HEK293 (cell line): ENCODE measurements at regions not wholly inside any gene's neighbourhood (a gene's known extent, or its start where the extent isn't known, plus 50 kb on each side); places are given as distances from the start of the nearest gene placed in this dataset.

Source experiments
- CTCF ChIA-PET: fragments of 350-600 bp; formaldehyde crosslinking; extraction: SDS; loops from one replicate; lab custom pipeline; 2021; ENCODE audit warnings: antibody characterized with exemption; lab: Yijun Ruan, JAX
- POLR2A ChIA-PET: fragments of 300-600 bp; formaldehyde crosslinking; extraction: SDS; loops from one replicate; lab custom pipeline; 2020; ENCODE audit warnings: antibody characterized with exemption, inconsistent platforms; lab: Yijun Ruan, JAX
- H3K27ac ChIP-seq: fragments of 200-500 bp; sonication (Bioruptor generic); 2 replicates; pipeline ENCODE4 v1.5.1; 2014; ENCODE audit warnings: low read depth, low read length, control low read depth, inconsistent platforms; ENCODE audit errors: extremely low read depth
- H3K36me3 ChIP-seq, 2 experiments: fragments of 200-500 bp in 1 of 2; sonication (Bioruptor generic) in 1 of 2; 1 replicate in 1 of 2; 2 replicates in 1 of 2; pipeline ENCODE4 v1.5.1; 2014 to 2017; ENCODE audit warnings: inconsistent platforms in 2 of 2, low read length in 2 of 2; ENCODE audit not compliant: control insufficient read depth in 2 of 2, insufficient read depth in 1 of 2
- H3K4me1 ChIP-seq: fragments of 200-500 bp; sonication (Bioruptor generic); 2 replicates; pipeline ENCODE4 v1.5.1; 2014; ENCODE audit warnings: mild to moderate bottlenecking, low read length, inconsistent platforms; ENCODE audit not compliant: control insufficient read depth, insufficient read depth
- H3K4me3 ChIP-seq: 2 replicates; pipeline ENCODE4 v1.5.1; 2011; ENCODE audit warnings: low read depth, mild to moderate bottlenecking, control low read depth, low read length, moderate library complexity
- H3K9me3 ChIP-seq: fragments of 200-500 bp; sonication (Bioruptor generic); 2 replicates; pipeline ENCODE4 v1.5.1; 2014; ENCODE audit warnings: low read depth, low read length, inconsistent platforms; ENCODE audit not compliant: control insufficient read depth, insufficient read depth
- ATF2 ChIP-seq: fragments of 450-650 bp; formaldehyde crosslinking; IDR thresholded peaks from 2 replicates; pipeline ENCODE4 v1.5.1; 2016; ENCODE audit warnings: missing biosample characterization, missing genetic modification characterization, low read depth
- GFI1B ChIP-seq: fragments of 450-650 bp; formaldehyde crosslinking; IDR thresholded peaks from 2 replicates; pipeline ENCODE4 v1.5.1; 2016; ENCODE audit warnings: missing biosample characterization, missing genetic modification characterization
- KLF10 ChIP-seq: fragments of 450-650 bp; IDR thresholded peaks from 2 replicates; pipeline ENCODE4 v1.5.1; 2018; ENCODE audit warnings: missing biosample characterization, mild to moderate bottlenecking, missing genetic modification characterization
- PRDM10 ChIP-seq: fragments of 450-650 bp; formaldehyde crosslinking; IDR thresholded peaks from 2 replicates; pipeline ENCODE4 v1.5.1; 2016; ENCODE audit warnings: missing biosample characterization, missing genetic modification characterization
- ZBTB44 ChIP-seq: fragments of 450-650 bp; IDR thresholded peaks from 2 replicates; pipeline ENCODE4 v1.5.1; 2018; ENCODE audit warnings: missing biosample characterization, mild to moderate bottlenecking, missing genetic modification characterization
- ZBTB8A ChIP-seq: fragments of 450-650 bp; formaldehyde crosslinking; IDR thresholded peaks from 2 replicates; pipeline ENCODE4 v1.5.1; 2016; ENCODE audit warnings: missing biosample characterization, missing genetic modification characterization
- ZFHX2 ChIP-seq: fragments of 450-650 bp; formaldehyde crosslinking; conservative IDR thresholded peaks from 2 replicates; pipeline ENCODE4 v1.5.1; 2016; ENCODE audit warnings: missing biosample characterization, missing genetic modification characterization
- ZNF19 ChIP-seq: fragments of 450-650 bp; formaldehyde crosslinking; IDR thresholded peaks from 2 replicates; pipeline ENCODE4; 2016; ENCODE audit warnings: missing biosample characterization, missing genetic modification characterization, low read depth
- ZNF248 ChIP-seq: fragments of 450-650 bp; formaldehyde crosslinking; IDR thresholded peaks from 2 replicates; pipeline ENCODE4 v1.5.1; 2017; ENCODE audit warnings: missing biosample characterization, missing genetic modification characterization
- ZNF335 ChIP-seq: fragments of 450-650 bp; formaldehyde crosslinking; conservative IDR thresholded peaks from 2 replicates; pipeline ENCODE4 v1.5.1; 2016; ENCODE audit warnings: missing biosample characterization, missing genetic modification characterization
- ZNF37A ChIP-seq: fragments of 450-650 bp; IDR thresholded peaks from 2 replicates; pipeline ENCODE4 v1.5.1; 2018; ENCODE audit warnings: missing biosample characterization, missing genetic modification characterization
- ZNF391 ChIP-seq: fragments of 450-650 bp; formaldehyde crosslinking; IDR thresholded peaks from 2 replicates; pipeline ENCODE4 v1.5.1; 2016; ENCODE audit warnings: low read depth, missing biosample characterization, missing genetic modification characterization, borderline replicate concordance
- ZNF394 ChIP-seq: fragments of 450-650 bp; formaldehyde crosslinking; IDR thresholded peaks from 2 replicates; pipeline ENCODE4 v1.5.1; 2016; ENCODE audit warnings: missing biosample characterization, missing genetic modification characterization, mild to moderate bottlenecking, moderate library complexity, borderline replicate concordance
- ZNF518A ChIP-seq: fragments of 450-650 bp; formaldehyde crosslinking; conservative IDR thresholded peaks from 2 replicates; pipeline ENCODE4 v1.5.1; 2016; ENCODE audit warnings: low read depth, missing biosample characterization, missing genetic modification characterization
- ZNF707 ChIP-seq: fragments of 450-650 bp; formaldehyde crosslinking; IDR thresholded peaks from 2 replicates; pipeline ENCODE4 v1.5.1; 2016; ENCODE audit warnings: missing biosample characterization, missing genetic modification characterization
- ZNF768 ChIP-seq: fragments of 450-650 bp; formaldehyde crosslinking; IDR thresholded peaks from 2 replicates; pipeline ENCODE4 v1.5.1; 2018; ENCODE audit warnings: missing biosample characterization, mild to moderate bottlenecking, missing genetic modification characterization

- CTCF ChIA-PET, result interaction anchor here (0.7 kb wide), 1 partner anchor 412 kb away, joined by 3 read pairs; no protein-coding TSS in a partner anchor
- TF ChIP-seq GFI1B (no peak), ATF2 (tag by site-specific recombination) (no peak), ZNF19 (tag by site-specific recombination) (no peak), ZBTB44 (tag by site-specific recombination) (no peak), PRDM10 (tag by site-specific recombination) (no peak), ZNF394 (no peak), KLF10 (tag by site-specific recombination) (no peak), ZNF707 (tag by site-specific recombination) (no peak)
- TF ChIP-seq, all 188 proteins: peak for 0
- POLR2A ChIA-PET, result no interaction called here
- no peak overlapping the region for H3K4me3 ChIP-seq
- no peaks in the 10 kb centered on the region for H3K9me3 ChIP-seq
- no peaks in the 10 kb centered on the region for H3K4me1 ChIP-seq
- H3K36me3 ChIP-seq, result no peaks in the 10 kb centered on the region
- H3K27ac ChIP-seq, result no peak overlapping the region
Observed at GRCh38 chr5:28737222-28737621, 1698.8 kb upstream of the CDH9 start.

DNA sequence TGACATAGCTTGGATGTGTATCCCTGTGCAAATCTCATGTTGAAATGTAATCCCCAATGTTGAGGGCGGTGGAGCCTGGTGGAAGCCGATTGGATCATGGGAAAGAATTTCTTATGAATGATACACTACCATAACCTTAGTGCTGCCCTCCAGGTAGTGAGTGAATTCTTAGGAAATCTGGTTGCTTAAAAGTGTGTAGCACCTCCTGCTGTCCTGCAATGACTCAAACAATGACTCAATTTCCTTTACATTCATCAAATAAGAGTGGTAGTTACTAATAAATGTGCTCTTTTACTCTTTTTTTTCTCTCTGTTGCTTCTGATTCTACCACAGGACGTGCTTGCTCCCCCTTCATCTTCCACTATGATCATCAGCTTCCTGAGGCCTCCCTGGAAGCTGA, 1696.0 kb upstream of the CDH9 start:
- no peaks in the 10 kb centered on the region for H3K9me3 ChIP-seq
- POLR2A ChIA-PET, result no interaction called here
- CTCF ChIA-PET, result interaction anchor here (0.7 kb wide), 1 partner anchor 1264 kb away, joined by 3 read pairs; no protein-coding TSS in a partner anchor
- H3K27ac ChIP-seq, result no peak overlapping the region
- no peaks in the 10 kb centered on the region for H3K4me1 ChIP-seq
- TF ChIP-seq ZNF518A (tag by site-specific recombination) (no peak), ZNF335 (tag by site-specific recombination) (no peak), ZBTB8A (tag by site-specific recombination) (no peak), ZNF37A (tag by site-specific recombination) (no peak), ZNF248 (tag by site-specific recombination) (no peak), ZNF391 (tag by site-specific recombination) (no peak), ZFHX2 (tag by site-specific recombination) (no peak), ZNF768 (tag by site-specific recombination) (no peak)
- TF ChIP-seq, all 188 proteins: peak for 0
- H3K4me3 ChIP-seq, result no peak overlapping the region
- no peaks in the 10 kb centered on the region for H3K36me3 ChIP-seq
